A549 (cell line): ENCODE measurements at regions not wholly inside any gene's neighbourhood (a gene's known extent, or its start where the extent isn't known, plus 50 kb on each side); places are given as distances from the start of the nearest gene placed in this dataset.
"Not testable (repeated sequence)": the region's sequence is repeated elsewhere in the genome, so short reads cannot be mapped to it uniquely, and the experiment has no call there.

Experiments
- ATAC-seq, 2 experiments: fragments of 200-7000 bp in 1 of 2; fragments of >200 bp in 1 of 2; cut with Nextera tagmentation in 1 of 2; cut with Tn5 transposase in 1 of 2; 3 replicates each; pipeline versions ENCODE4 v1.8.0 to v1.9.1; 2018 to 2020; ENCODE audit warnings: mild to moderate bottlenecking in 1 of 2, moderate library complexity in 1 of 2
- CTCF ChIA-PET: fragments of 300-600 bp; sonication (Branson Sonifier 250); formaldehyde crosslinking; extraction: SDS; loops from one replicate; lab custom pipeline; 2021; ENCODE audit warnings: antibody characterized with exemption, inconsistent platforms; lab: Yijun Ruan, JAX
- POLR2A ChIA-PET: fragments of 350-600 bp; formaldehyde crosslinking; extraction: SDS; loops from one replicate; lab custom pipeline; 2021; ENCODE audit warnings: antibody characterized with exemption, inconsistent platforms; lab: Yijun Ruan, JAX
- DNase-seq, 2 experiments: peaks; one replicate each; pipeline versions ENCODE4 v3.0.0 to v3.0.0-alpha.2; 2011 to 2016; ENCODE audit warnings: low read depth in 1 of 2, low spot score in 1 of 2
- FAIRE-seq: peaks from 2 replicates; lab custom pipeline; 2011; peaks lifted over from hg19 to GRCh38; lab: Jason Lieb, UNC
- H3K27ac ChIP-seq, 2 experiments: fragments of >200 bp; sonication (Bioruptor Twin); formaldehyde crosslinking; 3 replicates each; pipeline ENCODE4 v1.5.1; 2016 to 2017
- H3K4me1 ChIP-seq: fragments of >200 bp; sonication (Bioruptor Twin); formaldehyde crosslinking; 3 replicates; pipeline ENCODE4 v1.6.1; 2016
- H3K4me2 ChIP-seq: fragments of >200 bp; sonication (Bioruptor Twin); formaldehyde crosslinking; 3 replicates; pipeline ENCODE4 v1.6.1; 2016
- H3K4me3 ChIP-seq: fragments of >200 bp; sonication (Bioruptor Twin); formaldehyde crosslinking; 3 replicates; pipeline ENCODE4 v1.5.1; 2016
- H3K9me3 ChIP-seq: fragments of >200 bp; sonication (Bioruptor Twin); formaldehyde crosslinking; 3 replicates; pipeline ENCODE4 v1.6.1; 2016
- CBX2 ChIP-seq: fragments of 200-600 bp; sonication (generic); IDR thresholded peaks from 2 replicates; pipeline ENCODE4 v1.6.1; 2016; ENCODE audit warnings: low read depth, mild to moderate bottlenecking, borderline replicate concordance
- CBX8 ChIP-seq: fragments of 200-600 bp; sonication (generic); IDR thresholded peaks from 2 replicates; pipeline ENCODE4 v1.6.1; 2016
- CHD2 ChIP-seq: fragments of 150-350 bp; IDR thresholded peaks from 2 replicates; pipeline ENCODE4 v1.6.1; 2014; ENCODE audit warnings: low read length; ENCODE audit not compliant: partially characterized antibody
- CTCF ChIP-seq: fragments of >200 bp; sonication (Bioruptor Twin); formaldehyde crosslinking; IDR thresholded peaks from 3 replicates; pipeline ENCODE4 v1.5.1; 2016
- EHF ChIP-seq: fragments of 250-450 bp; sonication (Bioruptor Pico); IDR thresholded peaks from 2 replicates; pipeline ENCODE4 v1.5.0; 2020; ENCODE audit warnings: mild to moderate bottlenecking
- EHMT2 ChIP-seq: fragments of 200-600 bp; sonication (generic); IDR thresholded peaks from 2 replicates; pipeline ENCODE4 v1.6.1; 2016; ENCODE audit warnings: antibody characterized with exemption, low read depth, mild to moderate bottlenecking, moderate library complexity
- FOXS1 ChIP-seq: fragments of 250-450 bp; sonication (Bioruptor Pico); IDR thresholded peaks from 2 replicates; pipeline ENCODE4 v1.5.0; 2020; ENCODE audit warnings: mild to moderate bottlenecking, moderate library complexity
- GATA3 ChIP-seq: IDR thresholded peaks from 2 replicates; pipeline ENCODE4 v1.6.1; 2012; ENCODE audit warnings: borderline replicate concordance
- HDAC2 ChIP-seq: fragments of 200-600 bp; sonication (generic); IDR thresholded peaks from 2 replicates; pipeline ENCODE4 v1.6.1; 2016
- HEYL ChIP-seq: fragments of 250-450 bp; sonication (Bioruptor Pico); IDR thresholded peaks from 2 replicates; pipeline ENCODE4 v1.8.0; 2021; ENCODE audit warnings: mild to moderate bottlenecking, moderate library complexity
- HMGXB4 ChIP-seq: fragments of 250-450 bp; sonication (Bioruptor Pico); IDR thresholded peaks from 2 replicates; pipeline ENCODE4 v1.5.0; 2021; ENCODE audit warnings: mild to moderate bottlenecking, moderate library complexity, borderline replicate concordance
- HOXA7 ChIP-seq: fragments of 250-450 bp; sonication (Bioruptor Pico); IDR thresholded peaks from 2 replicates; pipeline ENCODE4 v1.5.0; 2020; ENCODE audit warnings: mild to moderate bottlenecking, moderate library complexity
- HOXB13 ChIP-seq: fragments of 250-450 bp; sonication (Bioruptor Pico); IDR thresholded peaks from 2 replicates; pipeline ENCODE4 v1.5.0; 2020; ENCODE audit warnings: low read depth, mild to moderate bottlenecking, moderate library complexity
- JUN ChIP-seq, 2 experiments: fragments of >200 bp; sonication (Bioruptor Twin); formaldehyde crosslinking; IDR thresholded peaks; 2 replicates in 1 of 2; 3 replicates in 1 of 2; pipeline ENCODE4 v1.6.1; 2016 to 2017
- JUNB ChIP-seq: fragments of >200 bp; sonication (Bioruptor Twin); formaldehyde crosslinking; IDR thresholded peaks from 2 replicates; pipeline ENCODE4 v1.6.1; 2016
- KDM5A ChIP-seq: fragments of 200-600 bp; sonication (generic); IDR thresholded peaks from 2 replicates; pipeline ENCODE4 v1.6.1; 2016; ENCODE audit warnings: antibody characterized with exemption, mild to moderate bottlenecking
- MAFK ChIP-seq: fragments of 450-650 bp; IDR thresholded peaks from 2 replicates; pipeline ENCODE4 v1.6.1; 2014; ENCODE audit not compliant: partially characterized antibody
- NFE2L2 ChIP-seq: fragments of 150-350 bp; conservative IDR thresholded peaks from 2 replicates; pipeline ENCODE4 v1.6.1; 2014; ENCODE audit warnings: low read length
- NPAS2 ChIP-seq: fragments of 250-450 bp; sonication (Bioruptor Pico); IDR thresholded peaks from 2 replicates; pipeline ENCODE4 v1.8.0; 2022; ENCODE audit warnings: mild to moderate bottlenecking, moderate library complexity, borderline replicate concordance
- NR3C1 ChIP-seq: fragments of >200 bp; sonication (Bioruptor Twin); formaldehyde crosslinking; IDR thresholded peaks from 3 replicates; pipeline ENCODE4 v1.6.1; 2017
- POLR2A ChIP-seq: IDR thresholded peaks from 2 replicates; pipeline ENCODE4 v1.6.1; 2012; ENCODE audit warnings: mild to moderate bottlenecking, low read length
- POLR2AphosphoS2 ChIP-seq: conservative IDR thresholded peaks from 2 replicates; pipeline ENCODE4 v1.6.1; 2012; ENCODE audit warnings: low read length, improper control_type of control experiment, inconsistent platforms
- RAD21 ChIP-seq, 2 experiments: fragments of >200 bp in 1 of 2; sonication (Bioruptor Twin) in 1 of 2; formaldehyde crosslinking in 1 of 2; IDR thresholded peaks in 1 of 2; conservative IDR thresholded peaks in 1 of 2; 2 replicates in 1 of 2; 3 replicates in 1 of 2; pipeline ENCODE4 v1.6.1; 2012 to 2018; ENCODE audit warnings: inconsistent platforms in 1 of 2
- RARB ChIP-seq: fragments of 250-450 bp; sonication (Bioruptor Pico); IDR thresholded peaks from 2 replicates; pipeline ENCODE4 v1.8.0; 2021; ENCODE audit warnings: mild to moderate bottlenecking, moderate library complexity
- RCOR1 ChIP-seq: fragments of 150-350 bp; IDR thresholded peaks from 2 replicates; pipeline ENCODE4 v1.6.1; 2014; ENCODE audit warnings: antibody characterized with exemption, low read length, low read depth
- RFX5 ChIP-seq: fragments of 450-650 bp; IDR thresholded peaks from 2 replicates; pipeline ENCODE4 v1.7.1; 2014; ENCODE audit warnings: antibody characterized with exemption, mild to moderate bottlenecking, moderate library complexity
- RNF2 ChIP-seq: fragments of 200-600 bp; sonication (generic); IDR thresholded peaks from 2 replicates; pipeline ENCODE4 v1.6.1; 2016; ENCODE audit warnings: low read depth, mild to moderate bottlenecking, antibody characterized with exemption, moderate library complexity, borderline replicate concordance
- SMC3 ChIP-seq: fragments of >200 bp; sonication (Bioruptor Twin); formaldehyde crosslinking; IDR thresholded peaks from 3 replicates; pipeline ENCODE4 v1.6.1; 2018; ENCODE audit warnings: inconsistent platforms
- SREBF2 ChIP-seq: fragments of 450-650 bp; IDR thresholded peaks from 2 replicates; pipeline ENCODE4 v1.6.1; 2014; ENCODE audit warnings: mild to moderate bottlenecking, moderate library complexity
- ZNF302 ChIP-seq: fragments of 250-450 bp; sonication (Bioruptor Pico); IDR thresholded peaks from 2 replicates; pipeline ENCODE4 v1.9.0; 2021; ENCODE audit warnings: inconsistent platforms, mild to moderate bottlenecking, moderate library complexity
- ZSCAN20 ChIP-seq: fragments of 250-450 bp; sonication (Bioruptor Pico); IDR thresholded peaks from 2 replicates; pipeline ENCODE4 v1.8.0; 2022; ENCODE audit warnings: mild to moderate bottlenecking, moderate library complexity
- WGBS: methylation state at CpG from one replicate; pipeline ENCODE4 v1.1.6; 2017; ENCODE audit errors: missing lambda C conversion rate; 5-methylcytosine and 5-hydroxymethylcytosine counted together

GRCh38 chr13:28573595-28574373, 78.9 kb upstream of the FLT1 start:
- no peak overlapping the region for H3K4me3 ChIP-seq
- no peak for DNase-seq
- no peak for ATAC-seq
- no peak overlapping the region for H3K27ac ChIP-seq
- H3K4me2 ChIP-seq, result no peak overlapping the region
- ChIA-PET CTCF (no interaction called here), POLR2A (no interaction called here)
- 88% methylated on average over 11 of the region's 11 CpGs for WGBS
- H3K4me1 ChIP-seq, result no peaks in the 10 kb centered on the region
- no peaks in the 10 kb centered on the region for H3K9me3 ChIP-seq
- TF ChIP-seq RCOR1, result no peak
- TF ChIP-seq MAFK, result no peak
- TF ChIP-seq HDAC2, result no peak
- TF ChIP-seq POLR2A, result no peak
- no peak for TF ChIP-seq RFX5
- no peak for TF ChIP-seq RARB
- TF ChIP-seq RNF2, result no peak
- TF ChIP-seq SREBF2, result no peak
- TF ChIP-seq FOXS1, result no peak
- no peak for TF ChIP-seq NFE2L2
- no peak for TF ChIP-seq CBX2
- no peak for TF ChIP-seq SMC3
- TF ChIP-seq GATA3, result no peak
- TF ChIP-seq HOXB13, result no peak
- TF ChIP-seq JUN (IDR thresholded peaks at IDR 0.05), result no peak
- TF ChIP-seq HEYL (CRISPR knock-in tag), result no peak
- no peak for TF ChIP-seq RAD21 (conservative IDR thresholded peaks at IDR 0.05 in 1 of 2, IDR thresholded peaks at IDR 0.05 in 1 of 2)
- no peak for TF ChIP-seq HOXA7 (CRISPR knock-in tag)
- FAIRE-seq, result no peak

- H3K4me2 ChIP-seq, result no peak overlapping the region
- DNase-seq (no peak), ATAC-seq (no peak)
- ChIA-PET POLR2A (no interaction called here), CTCF (no interaction called here)
- H3K4me1 ChIP-seq, result no peaks in the 10 kb centered on the region
- no peak overlapping the region for H3K4me3 ChIP-seq
- H3K9me3 ChIP-seq, result no peaks in the 10 kb centered on the region
- WGBS, result 87% methylated on average over 5 of the region's 5 CpGs
- no peak overlapping the region for H3K27ac ChIP-seq
- TF ChIP-seq EHMT2, result no peak
- no peak for TF ChIP-seq GATA3
- TF ChIP-seq CBX8, result no peak
- no peak for TF ChIP-seq NR3C1
- TF ChIP-seq CBX2, result no peak
- TF ChIP-seq EHF (CRISPR knock-in tag), result no peak
- TF ChIP-seq ZNF302 (CRISPR knock-in tag), result no peak
- no peak for TF ChIP-seq KDM5A
- TF ChIP-seq, all 56 proteins: peak for 0
- FAIRE-seq, result no peak
Measured at GRCh38 chr13:28572871-28573270, 77.9 kb upstream of the FLT1 start.

GRCh38 chr13:28570356-28570755, 75.4 kb upstream of the FLT1 start:
- FAIRE-seq, H3K4me1 ChIP-seq, H3K9me3 ChIP-seq, DNase-seq, H3K27ac ChIP-seq, ATAC-seq, H3K4me3 ChIP-seq, H3K4me2 ChIP-seq: not testable (repeated sequence)
- CTCF ChIA-PET, result interaction anchor here (0.9 kb wide), 1 partner anchor 42 kb away, joined by 3 read pairs; no protein-coding TSS in a partner anchor
- 74% methylated on average over 6 of the region's 7 CpGs for WGBS
- POLR2A ChIA-PET, result interaction anchor here (0.6 kb wide), 1 partner anchor 64 kb away, joined by 4 read pairs; no protein-coding TSS in a partner anchor

GRCh38 chr13:28569886-28570285, 75.0 kb upstream of the FLT1 start:
- ATAC-seq (no peak), FAIRE-seq (no peak), DNase-seq (no peak)
- Histone ChIP-seq H3K4me1 (no peaks in the 10 kb centered on the region), H3K4me3 (no peak overlapping the region), H3K9me3 (no peaks in the 10 kb centered on the region), H3K4me2 (no peak overlapping the region), H3K27ac (no peak overlapping the region)
- CTCF ChIA-PET, result no interaction called here
- 46% methylated on average over 5 of the region's 5 CpGs for WGBS
- POLR2A ChIA-PET, result no interaction called here
- TF ChIP-seq HOXA7 (CRISPR knock-in tag) (no peak), RNF2 (no peak), CBX8 (no peak), JUNB (no peak), HMGXB4 (CRISPR knock-in tag) (no peak), POLR2A (no peak), CTCF (no peak), NPAS2 (CRISPR knock-in tag) (no peak), GATA3 (no peak), POLR2AphosphoS2 (no peak), ZSCAN20 (CRISPR knock-in tag) (no peak), CHD2 (no peak)
